Renal cortical epithelial cell (primary cell): ENCODE measurements at regions not wholly inside any gene's neighbourhood (a gene's known extent, or its start where the extent isn't known, plus 50 kb on each side); places are given as distances from the start of the nearest gene placed in this dataset.
"Not testable (repeated sequence)": the region's sequence is repeated elsewhere in the genome, so short reads cannot be mapped to it uniquely, and the experiment has no call there.

Source experiments
- DNase-seq: peaks from one replicate; pipeline ENCODE4 v3.0.0-alpha.2; 2011; ENCODE audit warnings: low read depth

DNA sequence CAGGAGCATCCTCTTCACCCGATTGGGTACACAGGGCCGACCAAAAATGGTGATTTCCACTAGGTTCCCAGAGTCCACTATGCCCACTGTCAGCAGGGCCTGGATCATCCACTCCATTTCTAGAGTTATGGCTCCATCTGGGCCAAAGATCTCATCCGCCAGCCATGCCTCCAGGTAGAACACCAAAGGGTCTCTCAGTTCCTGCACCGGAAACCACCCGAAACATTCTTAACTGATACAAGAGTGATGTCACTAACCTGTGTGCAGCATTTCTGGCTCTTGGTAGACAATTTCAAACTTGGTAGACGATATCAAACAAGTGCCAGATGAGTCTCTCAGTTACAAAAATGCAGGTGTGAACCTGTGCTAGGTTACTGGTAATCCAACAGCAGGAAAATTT, 306.1 kb downstream of the BCOR start:
- no peak for DNase-seq

- DNase-seq = no peak
Measured at GRCh38 chrX:39795605-39796004, 302.2 kb downstream of the BCOR start.

DNA sequence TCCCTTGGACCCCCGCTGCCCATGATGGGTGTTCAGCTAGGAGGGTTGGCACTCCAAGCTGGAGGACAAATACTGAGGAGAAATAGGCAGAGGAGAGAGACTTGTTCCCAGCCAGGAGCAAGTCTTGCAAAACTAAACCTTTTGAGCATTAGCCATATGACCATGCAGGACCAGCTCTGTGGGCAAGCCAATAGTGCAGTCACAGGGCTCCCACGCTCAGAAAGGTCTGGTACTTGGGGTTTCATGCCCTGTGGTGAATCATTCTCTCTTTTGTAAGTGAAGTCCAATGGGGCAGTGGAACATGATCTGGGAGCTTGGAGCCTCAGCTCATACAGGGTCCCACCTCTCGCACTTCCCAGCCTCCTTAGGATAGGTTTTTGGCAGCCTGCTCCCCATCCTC, 300.9 kb downstream of the BCOR start:
- DNase-seq = peak; percentile 28

DNA sequence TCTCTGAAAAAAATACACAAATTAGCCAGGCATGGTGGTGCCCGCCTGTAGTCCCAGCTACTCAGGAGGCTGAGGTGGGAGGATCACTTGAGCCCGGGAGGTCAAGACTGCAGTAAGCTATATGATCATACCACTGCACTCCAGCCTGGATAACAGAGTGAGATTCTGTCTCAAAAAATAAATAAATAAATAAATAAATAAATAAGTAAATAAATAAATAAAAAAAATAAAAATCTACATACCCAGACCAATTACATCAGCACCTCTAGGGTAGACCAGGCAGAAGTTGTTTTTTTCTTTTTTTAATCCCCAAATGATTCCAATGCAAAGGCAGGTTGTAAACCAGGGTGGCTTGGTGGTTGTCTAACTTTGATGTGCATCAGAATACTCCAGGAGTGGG, 299.3 kb downstream of the BCOR start:
- DNase-seq = not testable (repeated sequence)

DNA sequence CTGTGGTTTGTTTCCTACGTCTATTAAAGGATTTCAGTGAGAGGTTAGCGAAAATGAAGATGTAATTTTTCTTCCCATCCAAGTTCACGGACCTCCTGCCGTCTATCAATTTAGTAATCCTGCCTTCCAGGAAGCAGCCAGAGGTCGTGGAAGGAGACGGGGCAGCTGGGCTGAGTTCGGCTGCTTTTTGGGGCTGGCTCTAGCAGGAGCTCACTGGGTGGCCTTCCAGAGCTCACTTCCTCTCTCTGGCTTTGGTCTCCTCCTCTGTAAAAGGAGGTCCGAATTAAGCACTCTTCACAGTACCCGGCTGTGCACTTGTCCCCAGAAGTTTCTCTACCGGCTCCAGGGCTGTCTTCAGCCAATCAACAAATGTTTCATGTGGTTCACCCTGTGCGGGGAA, 295.4 kb downstream of the BCOR start:
- DNase-seq = no peak

- no peak for DNase-seq
Measured at GRCh38 chrX:39802908-39803307, 294.9 kb downstream of the BCOR start.

DNA sequence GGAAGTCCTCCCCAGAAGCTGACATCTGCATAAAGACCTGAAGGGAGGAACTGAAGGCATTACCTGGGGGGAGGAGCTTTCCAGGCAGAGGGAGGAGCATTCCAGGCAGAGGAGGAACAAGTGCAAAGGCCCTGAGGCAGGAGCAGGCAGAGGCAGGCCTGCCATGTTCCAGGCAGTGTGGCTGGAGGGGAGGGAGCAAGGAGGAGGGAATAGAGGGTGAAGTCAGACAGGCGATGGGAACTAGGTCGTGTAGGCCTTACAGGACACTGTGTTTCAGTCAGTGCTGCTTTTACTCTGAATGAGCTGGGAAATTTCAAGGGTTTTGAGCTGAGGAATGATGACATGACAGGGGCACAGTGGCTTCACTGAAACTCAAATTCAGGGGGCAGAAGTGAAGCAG, 292.7 kb downstream of the BCOR start:
- no peak for DNase-seq

DNA sequence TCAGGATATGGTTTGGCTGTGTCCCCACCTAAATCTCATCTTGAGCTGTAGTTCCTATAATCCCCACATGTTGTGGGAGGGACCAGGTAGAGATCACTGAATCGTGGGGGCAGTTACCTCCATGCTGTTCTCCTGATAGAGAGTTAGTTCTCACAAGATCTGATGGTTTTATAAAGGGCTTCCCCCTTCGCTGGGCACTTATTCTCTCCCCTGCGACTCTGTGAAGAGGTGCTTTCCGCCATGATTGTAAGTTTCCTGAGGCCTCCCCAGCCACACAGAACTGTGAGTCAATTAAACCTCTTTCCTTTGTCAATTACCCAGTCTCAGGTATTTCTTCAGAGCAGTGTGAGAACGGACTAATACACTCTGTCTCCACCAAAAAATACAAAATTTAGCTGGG, 291.9 kb downstream of the BCOR start:
- DNase-seq = no peak

DNA sequence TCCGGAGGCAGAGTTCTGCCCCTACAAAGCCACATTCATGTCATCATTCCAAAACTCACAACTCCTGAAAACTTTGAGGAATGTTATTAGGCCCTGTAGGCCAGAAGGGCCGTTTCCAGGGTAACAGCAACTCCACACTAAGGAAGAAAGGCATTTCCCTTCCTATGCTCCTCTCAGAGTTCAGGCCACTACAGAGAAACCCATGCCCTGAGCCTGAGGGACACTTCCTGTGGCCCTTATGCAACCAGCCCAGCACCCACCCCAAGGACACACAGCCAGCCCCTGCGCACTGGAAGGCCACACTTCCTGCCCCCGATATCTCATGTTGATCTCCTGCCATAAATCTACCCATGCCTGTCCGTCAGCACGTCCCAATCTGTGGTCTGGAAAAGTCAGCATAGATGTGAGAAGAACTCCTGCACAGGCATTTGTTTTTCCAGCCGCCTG, 289.3 kb downstream of the BCOR start:
- DNase-seq = peak; percentile 75

GRCh38 chrX:39809331-39809730, 288.4 kb downstream of the BCOR start:
- peak; percentile 54 for DNase-seq

- no peak for DNase-seq
Measured at GRCh38 chrX:39810901-39811300, 286.9 kb downstream of the BCOR start.

DNA sequence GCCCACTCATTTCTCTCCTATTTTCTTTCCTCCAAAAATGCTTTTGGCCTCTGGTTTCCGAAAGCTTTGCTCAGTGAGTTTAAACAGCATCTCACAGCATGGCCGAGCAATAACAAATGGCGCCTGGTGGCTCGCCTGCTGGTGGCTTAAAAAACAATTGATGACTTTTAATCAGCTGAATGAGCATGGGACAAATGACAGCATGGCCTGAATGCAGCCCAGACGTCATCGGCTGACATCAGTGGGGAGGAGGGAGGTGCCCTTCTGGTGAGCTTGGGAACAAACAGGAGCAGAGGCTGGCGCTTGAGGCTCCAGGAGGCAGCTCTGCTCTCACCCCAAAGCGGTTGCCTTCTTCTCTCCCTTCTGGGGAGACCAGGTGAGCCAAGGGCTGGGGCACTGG, 286.4 kb downstream of the BCOR start:
- DNase-seq = no peak

- peak; percentile 35 for DNase-seq
Measured at GRCh38 chrX:39813631-39814277, 284.0 kb downstream of the BCOR start.

- DNase-seq = no peak
Measured at GRCh38 chrX:39814391-39814790, 283.4 kb downstream of the BCOR start.

- DNase-seq = peak; percentile 33
Measured at GRCh38 chrX:39815631-39816030, 282.1 kb downstream of the BCOR start.

GRCh38 chrX:39816871-39817731, 280.7 kb downstream of the BCOR start:
- no peak for DNase-seq

GRCh38 chrX:39817754-39818470, 279.8 kb downstream of the BCOR start:
- peak; percentile 9 for DNase-seq

DNA sequence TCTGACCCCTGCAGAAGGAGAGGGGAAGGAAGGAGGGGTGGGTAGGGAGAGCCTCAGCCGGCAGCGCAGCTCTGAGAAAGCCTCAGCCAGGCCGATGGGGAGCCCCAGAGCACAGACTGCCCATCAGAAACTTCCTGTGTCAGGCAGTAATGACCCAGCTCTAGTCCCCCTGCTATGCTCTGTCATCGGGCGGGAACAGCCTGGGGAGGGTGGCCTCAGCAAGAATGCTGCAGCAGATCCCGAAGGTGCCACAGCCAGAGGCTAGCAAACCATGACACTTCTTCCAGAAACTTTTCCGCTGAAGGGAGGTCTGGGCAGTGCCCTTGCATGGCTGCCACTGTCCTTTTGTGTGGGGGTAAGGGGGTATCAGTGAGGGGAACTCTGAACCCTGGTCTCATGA, 279.0 kb downstream of the BCOR start:
- no peak for DNase-seq

DNA sequence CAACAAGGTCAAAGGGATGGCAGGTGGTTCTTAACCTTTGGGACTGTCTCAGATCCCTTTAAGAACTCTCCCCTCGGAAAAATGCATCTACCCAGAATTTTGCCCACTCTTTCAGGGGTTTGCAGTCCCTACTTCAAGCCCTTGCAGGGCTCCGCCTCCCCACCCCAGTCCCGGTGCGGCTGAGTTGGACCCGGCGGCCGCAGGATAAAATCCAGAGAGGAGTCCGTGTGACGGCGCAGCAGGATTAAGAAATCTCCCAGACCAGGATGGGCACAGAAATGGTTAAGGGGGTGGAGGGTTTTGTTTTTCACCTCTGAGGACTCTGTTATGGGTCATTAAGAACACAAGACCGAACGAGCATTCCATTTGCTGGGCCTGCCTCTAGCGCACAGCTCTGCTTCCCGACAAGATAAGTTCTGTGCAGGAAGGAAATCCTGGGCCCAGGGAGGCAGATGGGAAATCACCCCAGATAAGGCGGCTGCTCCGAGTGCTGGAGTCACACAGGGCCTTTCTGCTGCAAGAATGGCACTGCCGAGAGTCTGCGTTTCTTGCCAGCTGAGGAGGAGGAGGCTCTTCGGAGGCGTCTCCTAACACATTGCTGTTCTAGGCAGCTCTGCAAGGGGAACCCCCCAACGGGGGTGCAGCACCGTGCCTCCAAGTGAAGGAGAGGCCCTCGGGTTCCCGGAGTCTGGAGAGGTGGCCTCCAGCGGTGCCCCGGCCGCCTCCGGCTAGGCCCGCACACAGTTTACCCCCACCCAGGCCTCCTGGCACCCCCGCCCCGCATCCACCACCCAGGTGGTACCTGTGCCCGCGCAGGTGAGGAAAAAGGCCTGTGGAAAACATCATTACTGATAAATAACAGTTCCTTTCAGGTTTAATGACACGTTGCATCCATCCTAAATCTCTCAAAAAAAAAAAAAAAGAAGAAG, 277.6 kb downstream of the BCOR start:
- DNase-seq = no peak

- DNase-seq = no peak
Measured at GRCh38 chrX:39820938-39821708, 276.6 kb downstream of the BCOR start.

DNA sequence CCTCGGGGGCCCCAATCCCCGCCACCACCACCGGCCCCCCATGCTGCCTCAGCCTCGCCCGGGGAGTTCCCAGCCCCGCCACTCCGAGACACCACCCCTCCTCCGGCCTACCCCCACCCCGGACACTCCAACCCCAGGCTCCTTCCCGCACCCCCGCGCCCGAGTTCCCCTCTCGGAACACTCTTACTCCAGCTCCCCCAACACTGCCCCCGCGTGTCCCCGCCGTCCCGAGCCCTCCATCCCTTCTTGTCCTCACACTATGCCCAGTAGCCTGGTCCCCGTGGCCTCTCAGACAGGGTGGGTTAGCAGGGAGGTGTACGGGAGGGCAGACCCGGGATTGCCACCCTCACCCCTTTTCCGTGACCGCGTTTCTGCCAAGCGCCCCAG, 276.1 kb downstream of the BCOR start:
- DNase-seq = no peak
